ENCODE measurements at regions not wholly inside any gene's neighbourhood (a gene's known extent, or its start where the extent isn't known, plus 50 kb on each side); places are given as distances from the start of the nearest gene placed in this dataset.
"Not testable (repeated sequence)": the region's sequence is repeated elsewhere in the genome, so short reads cannot be mapped to it uniquely, and the experiment has no call there.

- TF ChIP-seq POLR2A (IDR thresholded peaks at IDR 0.05) (no peak), EP300 (IDR thresholded peaks at IDR 0.05; ENCODE audit: low read depth) (no peak), CTCF (IDR thresholded peaks at IDR 0.05) (no peak), POLR2AphosphoS5 (IDR thresholded peaks at IDR 0.05) (no peak)
- Histone ChIP-seq H3K4me1 (no peaks in the 10 kb centered on the region), H3K9me3 (no peaks in the 10 kb centered on the region), H3K36me3 (no peaks in the 10 kb centered on the region), H3K27ac (no peak overlapping the region), H3K27me3 (no peaks in the 10 kb centered on the region), H3K4me3 (no peak overlapping the region)
- no peak for DNase-seq
- intact Hi-C loops (cut with DNase I; ENCODE audit: low total_unique reads): no loop called here
- 71 to 77% methylated on average over 3 of the region's 3 CpGs for WGBS, 2 donors (ENCODE audit: low coverage in 1 of 2)
- in situ Hi-C loops (cut with MboI; ENCODE audit: low pct_ligation_motif_present in 1 of 4, low pct_unique_long_range_greater_than_20kb in 1 of 4, low sequenced_read_pairs in 3 of 4): no loop called here
Observed at GRCh38 chr5:67842806-67843205, 372.8 kb upstream of the PIK3R1 start.

- WGBS, 2 donors (ENCODE audit: low coverage in 1 of 2): 98% methylated on average over 3 of the region's 3 CpGs; no CpG with 5 or more reads in 1 of the 2 donors
- in situ Hi-C loops (cut with MboI; ENCODE audit: low pct_ligation_motif_present in 1 of 4, low pct_unique_long_range_greater_than_20kb in 1 of 4, low sequenced_read_pairs in 3 of 4); DNase-seq; H3K36me3 ChIP-seq; H3K4me3 ChIP-seq; H3K9me3 ChIP-seq; H3K27ac ChIP-seq; H3K4me1 ChIP-seq; intact Hi-C loops (cut with DNase I; ENCODE audit: low total_unique reads); H3K27me3 ChIP-seq: not testable (repeated sequence)
Observed at GRCh38 chr5:67837225-67837624, 378.3 kb upstream of the PIK3R1 start.

DNA sequence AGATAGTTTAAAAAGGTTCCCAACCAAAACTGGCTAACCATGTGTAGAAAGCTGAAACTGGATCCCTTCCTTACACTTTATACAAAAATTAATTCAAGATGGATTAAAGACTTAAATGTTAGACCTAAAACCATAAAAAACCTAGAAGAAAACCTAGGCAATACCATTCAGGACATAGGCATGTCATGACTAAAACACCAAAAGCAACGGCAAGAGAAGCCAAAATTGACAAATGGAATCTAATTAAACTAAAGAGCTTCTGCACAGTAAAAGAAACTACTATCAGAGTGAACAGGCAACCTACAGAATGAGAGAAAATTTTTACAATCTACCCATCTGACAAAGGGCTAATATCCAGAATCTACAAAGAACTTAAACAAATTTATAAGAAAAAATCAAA is 379.1 kb upstream of the PIK3R1 start:
- 0 to 57% methylated on average over 1 of the region's 1 CpG for WGBS, 2 donors (ENCODE audit: low coverage in 1 of 2)
- in situ Hi-C loops (cut with MboI; ENCODE audit: low pct_ligation_motif_present in 1 of 4, low pct_unique_long_range_greater_than_20kb in 1 of 4, low sequenced_read_pairs in 3 of 4); H3K36me3 ChIP-seq; H3K27ac ChIP-seq; DNase-seq; intact Hi-C loops (cut with DNase I; ENCODE audit: low total_unique reads); H3K4me1 ChIP-seq; H3K27me3 ChIP-seq; H3K4me3 ChIP-seq; H3K9me3 ChIP-seq: not testable (repeated sequence)

GRCh38 chr5:67831048-67831447 is 384.5 kb upstream of the PIK3R1 start:
- no peaks in the 10 kb centered on the region for H3K36me3 ChIP-seq
- no peak overlapping the region for H3K27ac ChIP-seq
- TF ChIP-seq EP300 (IDR thresholded peaks at IDR 0.05; ENCODE audit: low read depth) (no peak), POLR2A (IDR thresholded peaks at IDR 0.05) (no peak), CTCF (IDR thresholded peaks at IDR 0.05) (no peak), POLR2AphosphoS5 (IDR thresholded peaks at IDR 0.05) (no peak)
- no peak for DNase-seq
- no peak overlapping the region for H3K4me3 ChIP-seq
- no peaks in the 10 kb centered on the region for H3K4me1 ChIP-seq
- H3K27me3 ChIP-seq: no peaks in the 10 kb centered on the region
- in situ Hi-C loops (cut with MboI; ENCODE audit: low pct_ligation_motif_present in 1 of 4, low pct_unique_long_range_greater_than_20kb in 1 of 4, low sequenced_read_pairs in 3 of 4) (no loop called here), intact Hi-C loops (cut with DNase I; ENCODE audit: low total_unique reads) (no loop called here)
- H3K9me3 ChIP-seq: no peaks in the 10 kb centered on the region
- WGBS, 2 donors (ENCODE audit: low coverage in 1 of 2): 90 to 100% methylated on average over 1 of the region's 1 CpG

GRCh38 chr5:67827541-67827940 is 388.0 kb upstream of the PIK3R1 start:
- DNase-seq: no peak
- intact Hi-C loops (cut with DNase I; ENCODE audit: low total_unique reads) (no loop called here), in situ Hi-C loops (cut with MboI; ENCODE audit: low pct_ligation_motif_present in 1 of 4, low pct_unique_long_range_greater_than_20kb in 1 of 4, low sequenced_read_pairs in 3 of 4) (no loop called here)
- Histone ChIP-seq H3K27me3 (no peaks in the 10 kb centered on the region), H3K36me3 (no peaks in the 10 kb centered on the region), H3K4me3 (no peak overlapping the region), H3K4me1 (no peaks in the 10 kb centered on the region), H3K27ac (no peak overlapping the region), H3K9me3 (no peaks in the 10 kb centered on the region)
- WGBS, 2 donors (ENCODE audit: low coverage in 1 of 2): 78 to 88% methylated on average over 7 of the region's 7 CpGs
- TF ChIP-seq POLR2AphosphoS5 (IDR thresholded peaks at IDR 0.05) (no peak), POLR2A (IDR thresholded peaks at IDR 0.05) (no peak), CTCF (IDR thresholded peaks at IDR 0.05) (no peak), EP300 (IDR thresholded peaks at IDR 0.05; ENCODE audit: low read depth) (no peak)
